ENCODE measurements at regions not wholly inside any gene's neighbourhood (a gene's known extent, or its start where the extent isn't known, plus 50 kb on each side); places are given as distances from the start of the nearest gene placed in this dataset.

DNA sequence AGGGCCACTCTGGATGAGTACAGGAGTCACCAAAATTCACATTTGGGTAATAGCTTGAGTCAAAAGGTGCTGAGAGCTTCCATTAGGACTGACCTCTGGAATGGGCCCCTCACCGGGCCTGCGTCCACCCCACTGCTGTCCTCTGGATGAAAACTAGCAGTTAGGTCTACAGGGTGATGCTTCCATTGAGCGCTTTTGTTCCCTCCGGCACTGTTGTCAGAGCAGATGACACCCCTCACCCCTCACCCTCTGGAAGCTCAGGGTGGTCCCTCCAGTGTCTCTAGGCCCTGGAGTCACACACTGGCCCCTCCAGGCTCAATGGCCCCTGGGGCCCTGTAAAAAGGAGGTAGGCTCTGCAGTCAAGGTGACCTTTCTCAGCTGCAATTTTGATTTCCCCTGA, 187.8 kb upstream of the GPR12 start:
- TF ChIP-seq, protein P1, sequence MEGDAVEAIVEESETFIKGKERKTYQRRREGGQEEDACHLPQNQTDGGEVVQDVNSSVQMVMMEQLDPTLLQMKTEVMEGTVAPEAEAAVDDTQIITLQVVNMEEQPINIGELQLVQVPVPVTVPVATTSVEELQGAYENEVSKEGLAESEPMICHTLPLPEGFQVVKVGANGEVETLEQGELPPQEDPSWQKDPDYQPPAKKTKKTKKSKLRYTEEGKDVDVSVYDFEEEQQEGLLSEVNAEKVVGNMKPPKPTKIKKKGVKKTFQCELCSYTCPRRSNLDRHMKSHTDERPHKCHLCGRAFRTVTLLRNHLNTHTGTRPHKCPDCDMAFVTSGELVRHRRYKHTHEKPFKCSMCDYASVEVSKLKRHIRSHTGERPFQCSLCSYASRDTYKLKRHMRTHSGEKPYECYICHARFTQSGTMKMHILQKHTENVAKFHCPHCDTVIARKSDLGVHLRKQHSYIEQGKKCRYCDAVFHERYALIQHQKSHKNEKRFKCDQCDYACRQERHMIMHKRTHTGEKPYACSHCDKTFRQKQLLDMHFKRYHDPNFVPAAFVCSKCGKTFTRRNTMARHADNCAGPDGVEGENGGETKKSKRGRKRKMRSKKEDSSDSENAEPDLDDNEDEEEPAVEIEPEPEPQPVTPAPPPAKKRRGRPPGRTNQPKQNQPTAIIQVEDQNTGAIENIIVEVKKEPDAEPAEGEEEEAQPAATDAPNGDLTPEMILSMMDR (IDR thresholded peaks at IDR 0.05; ENCODE audit: extremely low read depth, missing control alignments) = no peak
- no peak for DNase-seq (ENCODE audit: low spot score)

DNA sequence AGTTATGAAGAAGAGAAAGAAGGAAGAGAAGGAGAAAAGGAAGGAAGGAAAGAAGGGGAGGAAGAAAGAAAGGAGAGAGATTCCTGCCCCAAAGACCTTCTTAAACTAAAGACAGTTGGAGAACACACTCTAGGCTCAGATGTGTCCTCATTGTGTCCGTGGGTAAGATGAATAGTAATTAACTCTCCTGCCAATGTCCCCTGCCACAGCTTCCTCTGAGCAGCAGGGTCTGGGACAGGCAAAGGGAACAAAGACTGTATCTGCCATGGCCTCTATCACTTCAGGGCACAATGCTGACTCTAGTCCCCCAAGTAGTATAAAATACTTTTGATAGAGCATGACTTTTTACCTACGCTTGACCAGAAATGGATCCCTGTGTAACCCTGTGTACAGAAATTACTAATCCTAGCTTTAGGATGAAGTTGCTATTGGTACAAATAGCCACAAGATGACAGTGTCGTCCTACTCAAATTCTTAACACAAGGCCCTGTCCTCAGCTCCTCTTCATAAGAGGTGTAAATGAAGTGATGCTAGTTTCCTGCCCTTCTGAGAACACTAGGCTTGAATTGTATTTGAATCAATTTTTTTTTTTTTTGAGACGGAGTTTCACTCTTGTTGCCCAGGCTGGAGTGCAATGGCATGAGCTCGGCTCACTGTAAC, 186.2 kb upstream of the GPR12 start:
- TF ChIP-seq, protein P1 (IDR thresholded peaks at IDR 0.05; ENCODE audit: extremely low read depth, missing control alignments) = peak; percentile 47
- DNase-seq (ENCODE audit: low spot score) = peak; percentile 49

DNA sequence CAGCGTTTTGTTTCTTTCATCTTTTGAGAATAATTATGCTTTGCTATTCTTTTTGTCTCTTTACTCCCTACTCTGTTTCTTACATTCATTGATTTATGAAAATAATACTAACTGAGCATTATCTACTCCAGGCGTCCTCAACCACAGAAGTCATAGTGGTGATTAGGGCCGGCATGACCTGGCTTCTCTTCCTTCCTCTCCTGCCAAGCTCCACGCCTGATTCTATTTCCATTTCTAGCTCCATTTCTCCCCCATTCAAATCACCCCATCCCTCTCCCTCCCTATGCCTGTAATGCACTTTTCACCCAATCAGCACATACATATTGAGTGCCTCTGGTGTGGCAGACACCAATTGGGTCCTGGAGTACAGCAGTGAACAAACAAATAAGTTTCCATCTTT, 183.2 kb upstream of the GPR12 start:
- TF ChIP-seq, protein P1 (IDR thresholded peaks at IDR 0.05; ENCODE audit: extremely low read depth, missing control alignments) = no peak
- no peak for DNase-seq (ENCODE audit: low spot score)

DNA sequence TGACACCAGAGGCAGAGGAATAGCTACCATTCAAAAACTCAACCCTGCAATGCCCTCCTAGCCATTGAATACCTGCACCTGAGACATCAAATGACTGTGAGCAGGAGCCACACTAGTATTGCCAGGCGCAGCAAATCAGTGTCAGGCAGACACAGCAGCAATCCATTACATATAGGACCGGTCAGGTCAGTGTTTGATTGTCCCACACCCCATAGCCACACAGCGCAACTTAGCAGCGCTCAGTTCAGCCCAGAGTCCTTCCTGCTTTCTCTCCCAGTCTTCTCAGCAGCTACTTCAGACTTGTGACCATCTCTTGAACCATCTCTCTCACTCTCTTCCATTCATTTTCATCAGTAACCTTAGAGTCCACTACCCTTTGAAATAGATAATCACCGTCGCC, 181.6 kb upstream of the GPR12 start:
- TF ChIP-seq, protein P1 (IDR thresholded peaks at IDR 0.05; ENCODE audit: extremely low read depth, missing control alignments) = no peak
- DNase-seq (ENCODE audit: low spot score) = no peak

DNA sequence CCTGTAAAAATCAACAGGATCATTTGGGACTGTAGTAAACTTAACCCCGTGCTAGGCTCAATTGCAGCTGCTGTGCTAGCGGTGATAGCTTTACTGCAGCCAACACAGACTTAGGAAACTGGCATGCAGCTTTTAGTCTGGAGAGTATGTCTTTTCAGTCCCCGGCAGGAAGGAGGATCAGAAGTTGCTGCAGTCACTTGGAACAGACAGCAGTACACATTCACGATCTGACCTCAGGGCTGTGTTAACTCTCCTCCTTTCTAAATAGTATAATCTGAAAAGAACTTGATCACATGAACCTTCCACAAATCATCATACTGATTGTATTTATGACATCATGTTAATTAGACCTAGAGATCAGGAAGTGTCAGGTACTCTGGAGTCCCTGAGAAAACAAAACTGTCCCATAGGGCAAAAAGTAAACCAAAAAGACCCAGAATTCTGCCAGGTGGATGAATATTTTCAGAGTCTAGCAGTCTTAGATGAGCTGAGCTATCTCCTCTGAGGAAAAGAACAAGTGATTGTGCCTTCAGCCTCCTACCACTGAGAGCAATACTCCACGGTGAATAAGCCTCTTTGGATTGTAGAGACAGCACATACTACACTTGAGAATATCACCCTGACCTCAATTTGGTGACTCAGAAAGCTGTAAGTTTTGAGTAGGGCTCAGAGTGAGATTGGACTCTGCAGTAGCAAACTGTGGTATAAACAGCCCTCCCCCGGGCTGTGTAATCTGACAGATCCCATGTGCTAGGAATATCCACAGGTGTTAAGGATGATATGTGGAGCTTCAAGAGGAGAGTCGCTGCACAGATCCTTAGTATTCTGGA, 181.0 kb upstream of the GPR12 start:
- TF ChIP-seq, protein P1 (IDR thresholded peaks at IDR 0.05; ENCODE audit: extremely low read depth, missing control alignments) = no peak
- no peak for DNase-seq (ENCODE audit: low spot score)

DNA sequence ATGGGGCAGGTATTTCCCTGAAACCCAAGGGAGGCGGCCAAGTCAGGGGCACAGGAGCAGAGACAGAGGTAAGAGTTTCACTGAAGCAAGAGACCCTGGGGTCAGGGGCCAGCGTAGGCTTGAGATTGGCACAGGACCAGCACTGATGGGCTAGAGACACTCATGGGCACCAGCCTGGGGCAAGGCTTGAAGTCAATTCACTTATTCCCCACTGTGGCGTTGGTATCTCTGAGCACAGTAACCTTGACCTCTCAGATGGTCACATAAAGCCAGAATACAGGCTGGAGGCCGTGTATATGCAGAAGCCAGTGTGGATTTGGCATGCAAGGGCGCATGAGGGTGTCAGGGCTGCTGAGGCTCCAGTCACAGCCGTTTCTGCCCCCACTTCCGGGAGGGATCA, 173.5 kb upstream of the GPR12 start:
- TF ChIP-seq, protein P1 (IDR thresholded peaks at IDR 0.05; ENCODE audit: extremely low read depth, missing control alignments) = no peak
- DNase-seq (ENCODE audit: low spot score) = no peak

DNA sequence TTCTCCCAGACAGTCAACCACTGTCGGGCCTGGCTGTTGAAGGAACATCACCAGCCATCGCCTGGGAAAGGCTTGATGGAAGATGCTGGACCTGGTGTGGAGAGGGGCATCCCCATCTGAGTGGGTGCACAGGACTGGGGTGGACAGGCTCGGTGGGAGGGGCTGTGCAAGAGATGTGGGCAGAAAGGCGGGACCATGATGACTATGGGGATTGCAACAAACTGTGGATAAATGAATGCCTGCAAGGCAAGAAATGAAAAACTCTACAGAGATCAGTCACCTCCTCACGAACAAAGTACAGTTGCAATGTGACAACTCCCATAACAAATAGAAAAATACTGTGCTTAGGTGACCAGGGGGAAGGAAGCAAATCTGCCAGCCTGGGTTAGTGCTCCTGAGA, 171.9 kb upstream of the GPR12 start:
- TF ChIP-seq, protein P1 (IDR thresholded peaks at IDR 0.05; ENCODE audit: extremely low read depth, missing control alignments) = no peak

More for the DNA sequence above, 171.9 kb upstream of the GPR12 start:
- no peak for DNase-seq (ENCODE audit: low spot score)

Measured in GM20000 (cell line).